Karpas-422 (cell line): ENCODE measurements at regions not wholly inside any gene's neighbourhood (a gene's known extent, or its start where the extent isn't known, plus 50 kb on each side); places are given as distances from the start of the nearest gene placed in this dataset.
"Not testable (repeated sequence)": the region's sequence is repeated elsewhere in the genome, so short reads cannot be mapped to it uniquely, and the experiment has no call there.

Experiments used
- DNase-seq: peaks from one replicate; pipeline ENCODE4 v3.0.0-alpha.2; 2015
- H2AFZ ChIP-seq: fragments of 200-600 bp; sonication (generic); 2 replicates; pipeline ENCODE4 v1.6.1; 2014; ENCODE audit warnings: antibody characterized with exemption, low read length, mixed read lengths
- H3K27ac ChIP-seq: fragments of 200-600 bp; sonication (generic); 2 replicates; pipeline ENCODE4 v1.5.1; 2014; ENCODE audit warnings: mild to moderate bottlenecking, low read length, moderate library complexity
- H3K27me3 ChIP-seq: fragments of 200-600 bp; sonication (generic); 2 replicates; pipeline ENCODE4 v1.6.1; 2014; ENCODE audit warnings: low read length, mixed read lengths
- H3K36me3 ChIP-seq: fragments of 200-600 bp; sonication (generic); 2 replicates; pipeline ENCODE4 v1.6.1; 2014; ENCODE audit warnings: low read length, mixed read lengths; ENCODE audit not compliant: insufficient read depth
- H3K4me1 ChIP-seq: fragments of 200-600 bp; sonication (generic); 2 replicates; pipeline ENCODE4 v1.6.1; 2014; ENCODE audit warnings: mild to moderate bottlenecking, low read length, mixed read lengths
- H3K4me2 ChIP-seq: fragments of 200-600 bp; sonication (generic); 2 replicates; pipeline ENCODE4 v1.6.1; 2014; ENCODE audit warnings: low read length, low read depth, mild to moderate bottlenecking; ENCODE audit not compliant: poor library complexity, severe bottlenecking
- H3K4me3 ChIP-seq: fragments of 200-600 bp; sonication (generic); 2 replicates; pipeline ENCODE4 v1.5.1; 2014; ENCODE audit warnings: mild to moderate bottlenecking, antibody characterized with exemption, low read length, mixed read lengths
- H3K79me2 ChIP-seq: fragments of 200-600 bp; sonication (generic); 2 replicates; pipeline ENCODE4 v1.6.1; 2014; ENCODE audit warnings: mild to moderate bottlenecking, low read length, mixed read lengths
- H3K9ac ChIP-seq: fragments of 200-600 bp; sonication (generic); 2 replicates; pipeline ENCODE4 v1.6.0; 2014; ENCODE audit warnings: low read length
- H3K9me2 ChIP-seq: fragments of 200-600 bp; sonication (generic), shearing (Covaris generic); replicated peaks from 2 replicates; pipeline ENCODE4 v1.6.0; 2014; ENCODE audit warnings: mild to moderate bottlenecking, low read length, moderate library complexity; ENCODE audit not compliant: insufficient read depth
- H3K9me3 ChIP-seq: fragments of 300-700, 200-600 bp; sonication (generic); 2 replicates; pipeline ENCODE4 v1.6.1; 2014; ENCODE audit warnings: low read length, mixed read lengths
- H4K20me1 ChIP-seq: fragments of 200-600 bp; sonication (generic); 2 replicates; pipeline ENCODE4 v1.6.1; 2014; ENCODE audit warnings: mild to moderate bottlenecking, antibody characterized with exemption, low read length, low read depth; ENCODE audit not compliant: insufficient read depth

GRCh38 chr14:38385343-38385742, 129.4 kb upstream of the CLEC14A start:
- H4K20me1 ChIP-seq: no peaks in the 10 kb centered on the region
- H3K4me1 ChIP-seq: no peaks in the 10 kb centered on the region
- no peak overlapping the region for H3K4me3 ChIP-seq
- no peaks in the 10 kb centered on the region for H3K9me3 ChIP-seq
- no peak overlapping the region for H3K27ac ChIP-seq
- H2AFZ ChIP-seq: no peak overlapping the region
- H3K36me3 ChIP-seq: no peaks in the 10 kb centered on the region
- no peaks in the 10 kb centered on the region; the same call in 1 of the 2 replicates for H3K9me2 ChIP-seq
- no peak for DNase-seq
- H3K9ac ChIP-seq: no peak overlapping the region
- no peaks in the 10 kb centered on the region for H3K27me3 ChIP-seq
- no peak overlapping the region for H3K4me2 ChIP-seq
- H3K79me2 ChIP-seq: no peaks in the 10 kb centered on the region

DNA sequence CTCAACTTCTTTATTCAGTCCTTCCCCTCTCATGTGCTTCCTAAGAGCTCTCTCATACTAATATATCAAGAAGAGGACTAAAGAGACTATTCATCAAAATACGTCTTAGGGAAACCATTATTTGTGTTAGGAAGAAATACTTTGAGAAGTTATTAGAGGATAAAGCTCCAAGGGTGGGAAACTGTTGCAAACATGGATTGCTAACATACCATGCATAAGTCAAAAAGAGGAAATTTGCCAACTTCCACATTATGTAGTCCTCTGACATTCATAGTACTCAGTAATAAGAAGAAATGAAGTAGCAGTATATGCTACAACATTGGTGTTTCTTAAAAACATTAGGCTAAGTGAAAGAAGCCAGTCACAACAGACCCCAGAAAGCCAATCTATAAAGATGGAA, 128.8 kb upstream of the CLEC14A start:
- Histone ChIP-seq H3K4me2 (no peak overlapping the region), H3K9me2 (no peaks in the 10 kb centered on the region), H3K4me1 (no peaks in the 10 kb centered on the region), H3K9ac (no peak overlapping the region), H4K20me1 (no peaks in the 10 kb centered on the region), H3K27me3 (no peaks in the 10 kb centered on the region), H3K9me3 (no peaks in the 10 kb centered on the region), H2AFZ (no peak overlapping the region), H3K27ac (no peak overlapping the region), H3K4me3 (no peak overlapping the region), H3K79me2 (no peaks in the 10 kb centered on the region), H3K36me3 (no peaks in the 10 kb centered on the region)
- no peak for DNase-seq

GRCh38 chr14:38367922-38368321, 112.0 kb upstream of the CLEC14A start:
- Histone ChIP-seq H3K4me1 (peaks cover 3% of the 10 kb centered on the region; the same call in 1 of the 2 replicates), H3K27ac (no peak overlapping the region), H3K79me2 (no peaks in the 10 kb centered on the region), H4K20me1 (no peaks in the 10 kb centered on the region), H3K9me3 (no peaks in the 10 kb centered on the region), H3K27me3 (no peaks in the 10 kb centered on the region; the same call in 1 of the 2 replicates), H3K36me3 (no peaks in the 10 kb centered on the region), H3K9me2 (peaks cover 6% of the 10 kb centered on the region; the same call in 1 of the 2 replicates), H3K4me2 (no peak overlapping the region), H3K4me3 (no peak overlapping the region), H2AFZ (no peak overlapping the region), H3K9ac (no peak overlapping the region)
- no peak for DNase-seq

GRCh38 chr14:38366374-38366773, 110.5 kb upstream of the CLEC14A start:
- peaks cover 6% of the 10 kb centered on the region; the same call in 1 of the 2 replicates for H3K9me2 ChIP-seq

GRCh38 chr14:38363217-38363616, 107.3 kb upstream of the CLEC14A start:
- Histone ChIP-seq H3K79me2 (no peaks in the 10 kb centered on the region), H2AFZ (no peak overlapping the region), H3K4me1 (peaks cover 12% of the 10 kb centered on the region), H3K4me3 (no peak overlapping the region), H3K9ac (no peak overlapping the region), H3K27ac (no peak overlapping the region), H3K27me3 (no peaks in the 10 kb centered on the region; the same call in 1 of the 2 replicates), H3K9me2 (no peaks in the 10 kb centered on the region; the same call in 1 of the 2 replicates), H3K9me3 (no peaks in the 10 kb centered on the region), H3K36me3 (no peaks in the 10 kb centered on the region), H3K4me2 (no peak overlapping the region), H4K20me1 (no peaks in the 10 kb centered on the region)
- DNase-seq: no peak

More at GRCh38 chr14:38366374-38366773, 110.5 kb upstream of the CLEC14A start:
- Histone ChIP-seq H3K9me3 (no peaks in the 10 kb centered on the region), H3K79me2 (no peaks in the 10 kb centered on the region), H3K27ac (no peak overlapping the region), H3K4me1 (peaks cover 6% of the 10 kb centered on the region), H3K4me2 (peak overlapping the region; percentile 9), H3K27me3 (no peaks in the 10 kb centered on the region; the same call in 1 of the 2 replicates), H3K4me3 (no peak overlapping the region), H3K9ac (no peak overlapping the region), H2AFZ (peak overlapping the region; percentile 29; the same call in 1 of the 2 replicates), H3K36me3 (no peaks in the 10 kb centered on the region), H4K20me1 (no peaks in the 10 kb centered on the region)
- no peak for DNase-seq

DNA sequence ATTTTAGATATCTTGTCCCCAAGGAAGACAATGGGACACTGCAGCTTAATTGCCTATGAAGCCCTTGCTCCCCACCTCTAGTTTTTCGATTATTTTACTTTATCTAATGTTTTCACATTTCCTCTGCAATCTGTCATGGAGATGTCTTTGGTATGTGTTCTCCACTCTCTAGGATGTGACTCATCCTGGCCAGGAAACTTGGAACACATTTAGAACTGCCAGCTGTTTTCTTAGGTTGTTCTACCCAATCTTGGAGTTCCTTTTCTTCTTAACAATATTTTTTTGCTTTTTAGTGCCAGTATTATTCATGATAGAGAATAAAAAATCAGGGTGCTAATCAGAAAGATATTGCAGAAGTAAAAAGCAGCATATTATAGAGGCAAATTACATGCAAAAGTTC, 101.7 kb upstream of the CLEC14A start:
- H3K9me2 ChIP-seq: no peaks in the 10 kb centered on the region
- DNase-seq: no peak
- H2AFZ ChIP-seq: no peak overlapping the region
- H3K9ac ChIP-seq: no peak overlapping the region
- no peaks in the 10 kb centered on the region; the same call in 1 of the 2 replicates for H3K36me3 ChIP-seq
- H4K20me1 ChIP-seq: no peaks in the 10 kb centered on the region
- no peaks in the 10 kb centered on the region for H3K27me3 ChIP-seq
- no peak overlapping the region for H3K4me3 ChIP-seq
- H3K79me2 ChIP-seq: no peaks in the 10 kb centered on the region
- no peak overlapping the region for H3K27ac ChIP-seq
- H3K9me3 ChIP-seq: no peaks in the 10 kb centered on the region; the same call in 1 of the 2 replicates
- H3K4me2 ChIP-seq: no peak overlapping the region
- peaks cover 9% of the 10 kb centered on the region for H3K4me1 ChIP-seq

DNA sequence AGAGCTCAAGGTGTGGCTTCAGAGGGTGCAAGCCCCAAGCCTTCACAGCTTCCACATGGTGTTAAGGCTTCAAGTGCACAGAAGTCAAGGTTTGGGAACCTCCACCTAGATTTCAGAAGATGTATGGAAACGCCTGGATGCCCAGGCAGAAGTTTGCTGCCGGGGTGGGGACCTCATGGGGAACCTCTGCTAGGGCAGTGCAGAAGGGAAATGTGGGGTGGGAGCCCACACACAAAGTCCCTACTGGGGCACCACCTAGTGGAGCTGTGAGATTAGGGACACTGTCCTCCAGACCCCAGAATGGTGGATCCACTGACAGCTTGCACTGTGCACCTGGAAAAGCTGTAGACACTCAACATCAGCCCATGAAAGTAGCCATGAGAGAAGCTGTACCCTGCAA, 99.6 kb upstream of the CLEC14A start:
- H3K27ac ChIP-seq, H2AFZ ChIP-seq, H3K79me2 ChIP-seq, H3K9me2 ChIP-seq, H3K27me3 ChIP-seq, H3K9ac ChIP-seq, H3K9me3 ChIP-seq, H3K36me3 ChIP-seq, H4K20me1 ChIP-seq, H3K4me1 ChIP-seq, H3K4me3 ChIP-seq, H3K4me2 ChIP-seq: not testable (repeated sequence)
- DNase-seq: peak; percentile 56

DNA sequence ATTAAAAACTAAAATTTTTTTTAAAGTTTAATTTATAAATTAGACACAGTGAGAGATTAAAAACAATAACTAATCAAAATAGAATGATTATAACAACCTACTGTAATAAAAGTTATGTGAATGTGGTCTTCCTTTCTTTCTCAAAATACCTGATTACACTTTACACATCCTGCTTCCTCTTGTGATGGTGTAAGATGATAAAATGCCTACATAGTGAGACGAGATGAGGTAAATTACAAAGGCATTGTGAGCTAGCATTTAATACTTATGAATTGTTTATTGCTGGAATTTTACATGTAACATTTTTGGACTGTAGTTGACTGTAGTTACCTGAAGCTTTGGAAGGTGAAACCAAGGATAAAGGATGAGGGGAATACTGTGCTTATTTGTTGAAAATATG, 94.2 kb upstream of the CLEC14A start:
- Histone ChIP-seq H3K9ac (no peak overlapping the region), H3K4me2 (no peak overlapping the region), H3K4me1 (no peaks in the 10 kb centered on the region), H3K27ac (no peak overlapping the region), H3K9me3 (no peaks in the 10 kb centered on the region), H3K79me2 (no peaks in the 10 kb centered on the region), H3K4me3 (no peak overlapping the region), H3K9me2 (no peaks in the 10 kb centered on the region), H3K36me3 (no peaks in the 10 kb centered on the region), H4K20me1 (no peaks in the 10 kb centered on the region), H2AFZ (no peak overlapping the region), H3K27me3 (no peaks in the 10 kb centered on the region)
- no peak for DNase-seq

- Histone ChIP-seq H3K36me3 (no peaks in the 10 kb centered on the region), H3K9me2 (no peaks in the 10 kb centered on the region), H4K20me1 (no peaks in the 10 kb centered on the region), H3K27me3 (no peaks in the 10 kb centered on the region), H3K4me1 (no peaks in the 10 kb centered on the region), H3K27ac (no peak overlapping the region), H3K9me3 (no peaks in the 10 kb centered on the region), H3K4me2 (no peak overlapping the region), H3K9ac (no peak overlapping the region), H2AFZ (no peak overlapping the region), H3K4me3 (no peak overlapping the region), H3K79me2 (no peaks in the 10 kb centered on the region)
- no peak for DNase-seq
Observed at GRCh38 chr14:38342803-38343202, 86.9 kb upstream of the CLEC14A start.
